GM21529 (cell line): ENCODE measurements at regions not wholly inside any gene's neighbourhood (a gene's known extent, or its start where the extent isn't known, plus 50 kb on each side); places are given as distances from the start of the nearest gene placed in this dataset.

Experiments used
- ATAC-seq: cut with Tn5 transposase; IDR thresholded peaks from one replicate; pipeline ENCODE4 v1.9.1; 2021; ENCODE audit not compliant: unreplicated experiment

DNA sequence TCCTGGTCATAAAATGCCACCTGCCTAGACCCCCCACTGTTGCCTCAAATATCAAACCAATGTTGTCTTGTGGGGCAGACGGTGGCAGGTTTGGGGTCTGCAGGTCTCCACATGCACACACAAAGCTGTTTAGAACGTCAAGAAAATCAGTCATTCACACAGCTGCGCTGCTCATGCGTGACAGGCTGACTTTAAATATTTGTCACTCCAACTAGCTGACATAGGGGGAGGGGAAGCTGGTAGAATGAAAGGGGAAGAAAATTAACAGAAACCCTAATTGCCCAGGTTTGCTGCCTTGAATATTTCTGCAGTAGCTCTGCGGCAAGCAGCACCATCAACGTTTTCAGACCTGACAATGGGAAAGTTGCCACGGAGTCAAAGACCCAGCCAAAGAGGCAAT lies 201.8 kb downstream of the ABHD5 start:
- no peak for ATAC-seq

DNA sequence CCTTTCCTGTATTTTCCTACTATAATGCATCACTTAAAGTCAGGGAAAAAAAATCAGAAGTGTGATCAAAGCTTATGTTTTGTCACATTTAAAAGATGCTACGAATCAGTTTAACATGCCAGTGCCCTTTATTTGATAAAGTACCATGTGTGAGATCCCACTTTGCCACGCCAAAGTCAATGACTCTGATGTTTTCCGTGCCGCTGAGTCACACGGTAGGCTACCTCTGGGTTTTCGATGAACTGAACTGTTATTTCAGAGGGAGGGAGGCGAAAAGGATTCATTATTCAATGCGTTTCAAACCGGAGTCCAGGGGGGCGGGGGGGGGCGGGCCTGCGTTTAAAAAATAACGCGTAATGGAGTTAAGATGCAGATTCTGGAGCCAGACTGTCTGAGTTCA lies 203.0 kb downstream of the ABHD5 start:
- ATAC-seq = no peak

DNA sequence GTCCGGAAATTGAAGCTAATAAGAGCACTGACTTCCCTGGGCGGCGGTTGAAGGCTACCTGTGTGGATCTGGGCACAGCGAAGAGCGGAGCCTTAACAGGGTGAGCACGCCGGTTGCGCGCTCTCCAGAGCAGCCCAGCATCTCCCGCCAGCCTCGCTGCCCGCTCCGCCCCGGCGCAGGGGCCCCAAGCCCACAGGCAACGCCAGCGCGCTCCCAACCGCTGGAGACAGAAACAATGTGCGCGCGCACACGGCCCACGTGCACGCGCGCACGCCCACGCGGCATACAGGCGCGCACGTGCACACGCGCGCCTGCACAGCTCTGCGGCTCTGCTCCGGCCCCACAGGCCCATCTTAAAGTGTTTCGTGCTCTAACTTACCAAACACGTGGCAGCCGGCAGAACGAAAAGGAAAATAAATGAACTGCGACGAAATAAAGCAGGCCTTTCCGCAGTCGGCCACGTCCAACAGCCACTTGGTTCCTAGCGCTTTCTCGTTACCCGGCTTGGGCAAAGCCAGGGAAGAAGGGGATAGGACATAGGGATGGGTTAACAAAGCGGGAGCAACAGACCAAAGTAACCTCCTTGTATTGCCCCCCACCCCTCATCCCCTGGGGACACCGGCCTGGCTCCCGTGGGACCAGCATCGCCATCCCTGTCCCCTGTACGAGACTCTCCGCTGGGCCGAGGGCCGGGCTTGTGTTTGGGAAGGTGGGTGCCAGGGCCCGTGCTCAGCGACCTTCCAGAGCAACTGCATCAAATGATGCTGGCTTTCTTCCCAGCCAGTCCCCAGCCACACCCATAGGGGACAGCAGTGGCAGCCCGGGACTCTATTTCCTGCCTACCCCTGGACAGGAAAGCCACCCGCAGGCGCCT lies 203.7 kb downstream of the ABHD5 start:
- no peak for ATAC-seq

DNA sequence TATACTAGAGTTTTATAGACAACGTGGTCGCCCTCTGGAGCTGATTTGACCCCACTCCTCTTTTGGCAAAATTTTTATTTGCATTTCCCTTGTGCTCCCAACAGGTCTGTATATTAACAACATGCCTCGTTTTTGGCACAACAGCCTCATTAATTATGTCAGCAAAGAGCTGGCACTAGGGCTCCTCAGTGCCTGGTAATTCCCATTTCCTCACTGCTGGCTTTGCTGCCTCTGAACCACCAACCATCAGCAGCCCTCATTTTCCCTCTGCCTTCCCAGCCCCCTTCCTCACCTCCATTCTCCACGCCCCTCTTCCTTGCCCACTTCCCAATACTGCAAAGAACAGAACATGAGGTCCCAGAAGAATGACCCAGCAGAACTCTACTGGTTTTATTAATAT lies 204.8 kb downstream of the ABHD5 start:
- no peak for ATAC-seq

DNA sequence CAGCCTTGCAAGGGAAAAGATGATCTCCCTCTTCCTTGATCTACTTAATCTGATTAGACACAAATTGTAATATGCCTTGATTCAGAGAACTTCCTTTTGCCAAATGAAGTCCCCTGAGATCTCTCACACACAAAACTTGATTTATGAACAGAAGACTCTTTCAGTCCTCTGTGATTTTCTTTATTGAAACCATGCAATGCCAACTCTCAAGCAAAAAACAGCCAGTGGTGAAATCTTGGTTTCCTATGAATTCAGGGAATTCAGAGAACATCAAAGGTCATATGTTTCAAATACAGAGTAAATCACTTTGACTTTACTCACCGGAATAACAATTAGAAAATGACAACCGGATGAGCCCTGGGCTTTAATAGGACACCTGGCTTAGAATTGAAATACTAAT lies 211.7 kb downstream of the ABHD5 start:
- ATAC-seq = no peak

DNA sequence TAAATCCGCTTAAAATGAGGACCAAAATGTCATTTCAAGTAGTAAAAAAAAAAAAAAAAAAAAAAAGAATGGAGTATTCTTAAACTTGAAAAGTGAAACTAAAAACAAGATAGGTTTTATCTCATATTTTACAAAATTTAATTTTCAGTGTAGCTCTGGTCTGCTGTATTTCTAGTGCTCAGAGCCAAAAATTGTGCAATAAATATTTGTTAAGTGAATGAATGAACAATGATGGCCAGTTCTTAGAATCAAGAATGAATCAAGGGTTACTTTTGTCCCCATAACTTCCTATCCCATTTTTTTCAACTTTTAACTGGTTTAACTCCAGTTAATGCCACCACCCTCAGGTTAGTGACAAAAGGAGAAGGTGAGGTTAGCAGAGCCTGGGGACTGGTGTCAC lies 214.4 kb downstream of the ABHD5 start:
- no peak for ATAC-seq

DNA sequence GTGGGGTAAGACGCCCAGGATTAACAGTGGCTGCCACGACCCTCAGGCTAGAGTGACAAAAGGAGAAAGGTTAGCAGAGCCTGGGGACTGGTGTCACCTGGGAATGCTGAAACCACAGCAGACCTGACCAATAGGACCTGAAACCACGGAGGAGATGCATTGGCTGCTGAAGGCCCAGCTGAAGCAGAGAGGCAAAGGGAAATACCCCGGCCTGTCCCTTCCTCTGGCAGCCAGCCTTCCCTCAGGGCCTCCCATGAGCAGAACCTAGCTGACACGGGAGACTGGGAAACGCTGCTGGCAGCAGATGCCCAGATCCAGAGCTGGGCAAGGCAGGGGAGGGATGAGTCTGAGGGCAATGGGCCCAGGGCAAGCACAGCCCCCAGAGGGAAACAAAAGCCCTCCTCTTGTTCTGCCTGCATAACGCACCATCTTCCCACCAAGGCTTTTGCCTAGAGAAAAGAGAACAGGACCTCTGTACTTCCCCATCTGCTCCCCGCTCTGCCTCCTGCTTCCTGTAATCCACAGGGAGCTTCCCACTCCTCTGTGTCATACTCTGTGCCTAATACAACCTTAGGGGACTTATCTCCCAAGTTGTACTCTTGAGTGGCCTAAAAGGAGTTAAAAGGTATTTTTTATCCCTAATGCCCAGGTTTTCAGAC lies 216.2 kb downstream of the ABHD5 start:
- ATAC-seq = peak; percentile 37

DNA sequence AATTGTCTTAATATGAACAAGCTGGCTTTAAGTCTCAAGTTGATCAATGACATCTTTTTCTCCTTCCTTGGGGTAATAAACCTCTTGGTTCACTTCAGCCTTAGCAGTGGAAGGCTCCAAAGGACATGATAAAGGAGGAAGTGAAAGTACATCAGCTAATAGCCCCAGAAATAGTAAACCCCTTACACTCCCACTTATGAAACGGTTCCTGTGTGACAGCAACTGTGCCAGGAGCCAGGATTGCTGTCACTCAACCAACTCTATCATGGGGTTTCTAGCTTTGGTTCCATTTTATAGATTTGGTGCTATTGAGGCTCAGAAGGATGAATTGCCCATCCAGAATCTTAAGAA lies 216.7 kb downstream of the ABHD5 start:
- peak; percentile 98 for ATAC-seq

DNA sequence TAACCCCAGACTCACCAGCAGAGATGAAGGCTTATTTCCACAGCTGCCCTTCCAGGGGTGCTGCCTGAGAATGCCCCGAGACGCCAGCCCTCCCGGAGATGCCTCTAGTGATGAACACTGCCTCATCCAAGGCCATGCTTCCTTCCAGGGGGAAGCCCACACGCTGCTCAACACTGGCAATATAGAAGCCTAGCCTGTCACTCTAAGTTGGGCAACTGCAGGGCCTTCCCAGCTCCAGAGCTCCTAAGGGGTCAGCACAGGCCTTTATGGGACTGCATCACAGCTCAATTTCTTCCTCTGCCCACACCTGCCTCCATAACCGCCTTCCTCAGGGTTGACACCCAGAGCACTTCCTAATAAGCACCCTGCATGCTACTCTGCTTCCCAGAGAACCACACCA lies 217.7 kb downstream of the ABHD5 start:
- no peak for ATAC-seq

DNA sequence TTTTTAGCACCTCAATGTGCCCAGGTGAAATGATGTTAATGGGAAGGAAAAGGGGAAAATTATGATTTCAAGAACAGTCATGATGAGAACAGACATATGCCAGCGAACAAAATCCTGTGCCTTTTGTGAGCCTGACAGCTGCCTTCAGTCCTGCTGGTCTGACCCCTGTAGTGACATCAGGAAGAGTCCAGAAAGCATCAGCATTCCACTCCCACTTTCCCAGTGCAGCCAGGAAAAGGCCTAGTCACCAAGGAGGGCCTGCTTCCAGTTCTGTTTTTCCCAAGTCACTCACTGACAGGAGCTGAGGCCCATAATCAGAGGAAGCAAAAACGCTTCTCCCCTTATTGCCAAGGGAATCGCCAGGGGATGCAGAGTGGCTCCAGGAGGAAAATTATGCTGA lies 218.4 kb downstream of the ABHD5 start:
- ATAC-seq = no peak

DNA sequence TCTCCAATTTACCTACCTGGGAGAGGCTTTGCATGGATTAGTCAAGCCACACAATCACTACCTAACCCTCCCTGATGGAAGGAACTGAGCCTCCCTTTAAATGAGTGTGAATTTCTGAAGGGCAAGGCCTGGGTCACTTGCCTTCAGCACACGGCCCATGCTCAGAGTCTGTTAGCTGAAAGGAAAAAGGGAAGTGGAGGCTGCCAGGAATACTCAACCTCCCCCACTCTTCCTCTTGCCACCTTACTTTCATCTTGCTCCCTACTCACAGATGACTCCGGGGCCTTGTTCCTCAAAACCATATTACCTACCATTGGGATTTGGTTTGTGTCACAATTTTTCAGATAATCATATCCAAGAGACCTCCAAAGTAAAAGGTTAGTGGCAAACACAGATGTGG lies 220.0 kb downstream of the ABHD5 start:
- no peak for ATAC-seq

DNA sequence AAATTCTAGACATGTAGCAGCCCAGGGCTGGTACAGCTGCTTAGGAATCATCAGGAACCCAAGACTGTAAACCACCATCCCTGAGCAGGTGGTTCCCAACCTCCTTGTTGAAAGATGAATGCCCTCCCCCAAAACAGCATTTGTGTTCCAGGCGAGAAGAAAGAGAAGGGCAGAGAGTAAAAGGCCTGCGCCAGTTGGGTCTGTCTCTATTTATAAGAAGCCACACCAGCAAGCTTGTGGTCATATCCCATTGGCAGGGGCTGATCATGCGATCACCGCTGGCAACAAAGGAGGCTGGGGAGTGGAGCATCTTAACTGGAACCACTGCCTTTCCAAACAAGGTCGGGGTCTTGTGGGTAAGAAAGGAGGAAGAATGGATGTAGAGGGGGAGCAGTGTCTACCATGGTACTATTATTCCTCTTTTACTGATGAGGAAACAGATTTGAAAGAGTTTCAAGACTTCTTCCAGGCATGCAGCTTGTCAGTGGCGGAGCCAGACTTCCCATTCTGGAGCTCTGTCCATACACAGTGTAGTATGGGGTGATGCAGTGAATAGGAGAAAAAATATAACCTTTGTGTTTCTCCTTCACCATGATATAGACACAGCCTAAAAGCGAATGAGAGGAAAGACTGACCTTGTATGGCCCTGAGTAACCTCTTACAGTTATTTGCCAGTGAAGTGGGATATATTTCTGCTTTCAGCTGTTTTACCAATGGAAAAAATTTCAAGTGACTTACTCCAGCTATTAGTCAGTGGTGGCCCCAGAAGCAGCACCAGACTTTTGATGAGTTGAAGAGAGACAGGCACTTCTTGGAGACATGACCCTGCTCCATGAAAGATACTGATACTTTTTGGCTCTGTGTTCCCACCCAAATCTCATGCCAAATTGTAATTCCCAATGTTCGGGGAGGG lies 222.6 kb downstream of the ABHD5 start:
- ATAC-seq = no peak

DNA sequence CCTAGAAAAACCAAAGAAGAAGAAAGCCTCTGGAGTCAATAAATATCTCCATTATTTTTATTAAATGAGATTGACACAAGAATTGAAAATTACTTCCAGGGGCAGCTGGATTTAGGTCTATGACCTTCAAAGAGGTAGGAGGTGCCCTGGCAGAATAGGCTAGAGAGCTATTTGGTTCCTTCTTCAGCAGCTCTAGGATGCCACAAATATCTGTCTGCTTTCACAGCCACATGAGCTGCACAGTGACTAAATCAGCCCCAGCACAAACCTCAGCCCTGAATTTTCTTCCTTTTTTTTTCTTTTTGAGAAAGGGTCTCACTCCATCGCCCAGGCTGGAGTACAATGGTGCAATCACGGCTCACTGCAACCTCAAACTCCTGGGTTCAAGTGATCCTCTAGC lies 223.5 kb downstream of the ABHD5 start:
- ATAC-seq = no peak

DNA sequence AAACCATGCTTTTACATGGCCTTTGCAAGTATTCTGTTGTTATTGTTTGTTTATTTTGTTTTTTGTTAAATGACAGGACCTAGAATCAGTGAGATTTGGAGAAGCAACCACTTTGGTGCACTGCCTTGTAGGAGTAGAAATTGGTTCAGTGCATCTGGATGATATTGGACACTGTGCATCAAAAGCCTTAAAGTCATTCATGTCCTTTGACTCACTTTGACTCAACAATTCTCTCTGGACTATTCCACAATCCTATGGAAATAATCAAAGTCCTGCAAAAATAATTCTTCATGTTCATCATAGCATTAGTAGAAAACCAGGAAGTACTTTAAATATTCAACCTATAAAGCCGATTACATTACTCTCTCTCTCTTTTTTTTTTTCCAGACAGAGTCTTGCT lies 224.8 kb downstream of the ABHD5 start:
- ATAC-seq = no peak

DNA sequence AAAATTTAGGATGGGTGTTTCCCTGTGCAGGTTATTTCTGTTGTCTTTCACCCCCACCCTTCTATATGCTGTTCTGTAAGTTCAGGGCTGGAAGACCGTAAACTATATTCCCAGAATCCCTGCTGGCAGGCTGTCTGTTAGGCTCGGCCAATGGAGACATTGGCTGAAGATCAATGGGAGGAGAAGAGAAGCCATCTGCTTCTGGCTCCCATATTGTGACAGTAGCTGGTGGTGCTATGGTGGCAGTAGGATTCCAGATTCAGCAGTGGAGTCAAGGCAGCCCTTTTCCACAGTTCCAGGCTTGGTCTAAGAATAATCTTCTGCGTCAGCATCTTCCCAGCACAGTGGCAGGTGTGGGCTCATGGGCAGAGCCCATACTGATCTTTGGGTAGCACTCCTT lies 226.6 kb downstream of the ABHD5 start:
- no peak for ATAC-seq

DNA sequence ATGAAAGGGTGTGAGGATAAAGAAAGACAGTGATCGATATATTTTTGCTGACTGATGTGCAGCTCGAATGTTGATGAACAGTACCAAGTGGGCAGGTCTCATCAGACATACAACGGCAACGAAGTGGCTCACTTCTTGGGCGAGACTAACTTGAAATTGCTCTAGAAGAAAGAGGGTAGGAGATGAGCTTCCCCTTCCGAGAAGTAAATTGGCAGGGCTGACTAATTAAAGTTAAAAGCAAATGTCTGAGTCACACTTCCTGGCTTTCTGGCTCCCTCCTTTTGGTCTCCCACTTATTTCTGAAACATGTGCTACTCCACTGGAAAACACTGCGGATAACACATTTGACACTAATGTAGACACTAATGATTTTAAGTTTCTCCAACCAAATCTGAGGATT lies 228.3 kb downstream of the ABHD5 start:
- no peak for ATAC-seq

DNA sequence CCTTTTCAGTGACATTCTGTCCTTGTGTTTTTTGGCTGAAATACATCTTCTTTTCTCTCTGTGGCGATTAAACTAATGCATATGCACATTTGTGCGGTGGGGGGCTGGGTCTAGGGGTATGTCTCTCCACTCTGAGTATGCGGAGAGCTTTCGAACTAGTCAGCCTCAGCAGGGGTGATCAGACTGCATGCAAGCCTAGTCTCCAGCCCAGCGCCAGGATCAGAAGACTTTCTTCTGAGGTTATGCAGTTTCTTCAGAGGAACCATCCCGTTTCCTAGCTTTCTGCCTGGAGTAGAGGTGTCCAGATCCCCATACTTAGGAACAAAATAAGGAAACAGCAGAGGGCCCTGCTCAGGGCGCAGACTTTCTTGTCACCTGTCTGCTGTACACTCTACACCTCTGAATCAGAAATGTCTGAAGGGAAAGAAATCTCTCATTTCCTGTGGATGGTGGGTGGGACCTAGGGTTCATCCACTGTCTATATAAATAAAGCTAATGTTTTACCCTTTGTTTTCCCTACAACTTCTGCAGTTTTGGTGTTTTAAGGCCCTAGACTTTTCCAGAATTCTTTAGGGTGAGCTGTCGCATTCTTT lies 230.4 kb downstream of the ABHD5 start:
- no peak for ATAC-seq

DNA sequence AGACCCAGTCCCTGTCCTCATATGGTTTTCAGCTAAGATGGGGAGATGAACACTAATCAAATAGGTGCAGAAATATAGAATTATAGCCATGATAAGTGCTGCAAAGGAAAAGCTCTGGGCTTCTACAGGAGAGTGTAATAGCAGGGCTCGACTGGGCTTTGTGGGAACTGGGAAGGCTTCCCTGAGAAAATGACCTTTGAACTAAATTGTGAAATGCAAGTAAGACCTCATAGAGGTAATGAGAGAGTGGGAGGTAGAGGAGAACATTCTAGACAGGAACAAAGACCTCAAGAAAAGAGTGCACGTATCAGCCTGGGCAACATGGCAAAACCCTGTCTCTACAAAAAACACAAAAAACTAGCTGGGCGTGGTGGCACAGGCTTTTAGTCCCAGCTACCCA lies 231.6 kb downstream of the ABHD5 start:
- ATAC-seq = no peak

DNA sequence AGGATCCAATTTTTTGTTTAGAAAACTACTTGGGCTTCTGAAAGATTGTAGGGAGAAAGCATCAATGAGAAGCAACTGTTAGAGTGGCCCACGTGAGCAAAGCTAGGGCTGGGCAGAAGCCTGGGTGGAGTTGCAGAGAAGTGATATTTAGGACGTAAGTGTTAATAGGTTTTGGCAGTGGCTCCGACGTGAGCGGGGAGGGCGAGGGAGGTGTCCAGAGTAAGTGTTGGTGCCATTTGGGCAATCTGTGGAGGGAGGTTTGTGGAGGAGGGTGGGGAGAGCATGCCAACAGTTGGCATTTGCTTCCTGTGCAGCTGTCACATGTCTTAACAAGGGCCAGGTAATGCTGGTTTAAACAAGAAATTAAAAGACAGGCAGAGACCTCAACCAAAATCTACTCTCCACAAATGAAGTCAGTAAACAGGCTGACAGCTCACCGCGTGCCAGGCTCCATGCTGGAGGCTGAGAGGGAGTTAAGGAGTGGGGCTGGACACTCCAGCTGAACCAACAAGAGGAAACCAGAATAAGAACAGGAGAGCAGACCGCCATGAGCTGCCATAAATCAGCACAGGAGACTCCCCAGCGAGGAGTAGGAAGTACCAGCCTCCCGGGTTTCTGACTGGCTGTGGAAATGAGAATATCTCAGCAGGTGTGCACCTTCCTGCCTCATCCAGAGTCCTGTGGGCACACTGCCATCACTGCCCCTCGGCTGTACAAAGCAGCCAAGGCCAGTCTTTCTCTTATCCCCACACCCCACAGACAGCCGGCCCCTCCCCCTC lies 232.6 kb downstream of the ABHD5 start:
- ATAC-seq = no peak

DNA sequence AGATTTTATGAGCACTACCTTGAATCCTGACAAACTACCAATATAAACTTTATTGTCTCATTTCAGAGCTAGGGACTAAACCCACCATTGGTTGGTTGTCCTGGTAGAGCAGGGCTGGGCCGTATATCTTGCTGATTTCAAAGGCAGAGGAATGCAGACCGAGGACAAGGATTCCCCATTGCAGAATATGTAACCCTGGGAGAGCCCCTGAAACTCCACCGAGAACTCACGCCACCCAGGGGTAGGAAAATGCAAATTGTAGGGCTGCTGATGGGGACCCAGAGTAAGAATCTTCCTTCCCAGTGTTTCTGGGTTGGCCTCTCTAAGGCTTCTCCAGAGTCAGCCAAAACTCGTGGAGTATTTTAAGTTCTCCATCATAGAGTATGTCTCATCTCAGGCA lies 235.3 kb downstream of the ABHD5 start:
- ATAC-seq = no peak

DNA sequence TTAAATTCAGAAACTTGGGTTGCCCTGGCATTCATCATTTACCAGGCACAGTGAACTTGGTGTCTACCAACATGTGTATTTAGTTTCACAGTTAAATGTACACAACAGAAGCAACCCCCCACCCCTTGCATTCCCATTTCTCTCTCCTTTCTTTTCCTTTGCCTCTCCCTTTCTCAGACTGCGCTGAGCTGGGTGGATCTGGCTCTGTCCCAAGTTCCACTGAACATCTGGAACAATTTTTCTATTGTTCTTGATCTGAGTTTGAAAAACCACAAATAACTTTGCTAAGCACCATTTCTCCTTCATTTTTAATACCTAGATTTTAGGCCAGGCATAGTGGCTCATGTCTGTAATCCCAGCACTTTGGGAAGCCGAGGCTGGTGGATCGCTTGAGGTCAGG lies 242.2 kb downstream of the ABHD5 start:
- no peak for ATAC-seq
